ENCODE measurements at regions not wholly inside any gene's neighbourhood (a gene's known extent, or its start where the extent isn't known, plus 50 kb on each side); places are given as distances from the start of the nearest gene placed in this dataset.
"Not testable (repeated sequence)": the region's sequence is repeated elsewhere in the genome, so short reads cannot be mapped to it uniquely, and the experiment has no call there.

DNA sequence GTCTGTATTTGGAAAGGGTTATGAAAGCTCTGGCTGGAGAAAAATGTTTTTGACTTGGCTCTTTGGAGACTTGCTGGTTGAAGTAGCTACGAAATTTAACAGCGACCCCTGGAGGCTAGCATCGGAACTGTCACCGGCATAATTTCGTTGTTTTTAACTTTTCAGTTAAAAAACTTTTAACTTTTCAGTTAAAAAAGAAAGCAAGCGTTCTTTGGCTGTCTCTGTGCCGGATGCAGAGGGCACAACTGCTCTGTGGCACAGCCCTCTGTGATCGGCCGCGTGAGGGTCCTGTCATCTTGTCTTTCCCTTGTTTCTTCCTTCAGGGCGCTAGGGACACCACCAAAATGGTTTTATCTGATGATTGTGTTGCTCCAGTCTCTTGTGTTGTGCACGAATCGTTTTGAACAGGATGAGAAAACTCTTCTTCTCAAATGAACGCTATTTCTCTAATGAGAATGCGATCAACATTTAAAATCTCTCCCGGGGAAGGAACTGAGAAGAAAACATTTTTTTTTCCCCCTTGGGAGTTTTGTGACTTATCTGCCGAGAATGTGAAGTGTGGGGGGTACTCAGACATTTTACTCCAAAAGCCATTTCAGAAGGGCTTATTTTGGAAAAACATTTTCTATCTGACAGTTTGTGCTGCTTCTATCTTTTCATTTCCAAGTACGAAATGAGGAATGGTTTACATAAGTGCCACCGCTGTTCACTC, 57.1 kb downstream of the ADCYAP1 start:
- DNase-seq (ENCODE audit: low spot score) = peak; percentile 21

- no peak for DNase-seq (ENCODE audit: low spot score)
Observed at GRCh38 chr18:963276-963675, 58.6 kb downstream of the ADCYAP1 start.

- DNase-seq (ENCODE audit: low spot score) = no peak
Observed at GRCh38 chr18:965921-966758, 61.5 kb downstream of the ADCYAP1 start.

- no peak for DNase-seq (ENCODE audit: low spot score)
Observed at GRCh38 chr18:966759-967576, 62.3 kb downstream of the ADCYAP1 start.

GRCh38 chr18:968910-969309, 64.2 kb downstream of the ADCYAP1 start:
- DNase-seq (ENCODE audit: low spot score) = not testable (repeated sequence)

DNA sequence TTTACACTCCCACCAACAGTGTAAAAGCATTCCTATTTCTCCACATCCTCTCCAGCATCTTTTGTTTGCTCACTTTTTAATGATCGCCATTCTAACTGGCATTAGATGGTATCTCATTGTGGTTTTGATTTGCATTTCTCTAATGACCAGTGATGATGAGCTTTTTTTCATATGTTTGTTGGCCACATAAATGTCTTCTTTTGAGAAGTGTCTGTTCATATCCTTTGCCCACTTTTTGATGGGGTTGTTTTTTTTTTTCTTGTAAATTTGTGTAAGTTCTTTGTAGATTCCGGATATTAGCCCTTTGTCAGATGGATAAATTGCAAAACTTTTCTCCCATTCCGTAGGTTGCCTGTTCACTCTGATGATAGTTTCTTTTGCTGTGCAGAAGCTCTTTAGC, 64.6 kb downstream of the ADCYAP1 start:
- DNase-seq (ENCODE audit: low spot score) = not testable (repeated sequence)

- not testable (repeated sequence) for DNase-seq (ENCODE audit: low spot score)
Observed at GRCh38 chr18:974606-975005, 69.9 kb downstream of the ADCYAP1 start.

DNA sequence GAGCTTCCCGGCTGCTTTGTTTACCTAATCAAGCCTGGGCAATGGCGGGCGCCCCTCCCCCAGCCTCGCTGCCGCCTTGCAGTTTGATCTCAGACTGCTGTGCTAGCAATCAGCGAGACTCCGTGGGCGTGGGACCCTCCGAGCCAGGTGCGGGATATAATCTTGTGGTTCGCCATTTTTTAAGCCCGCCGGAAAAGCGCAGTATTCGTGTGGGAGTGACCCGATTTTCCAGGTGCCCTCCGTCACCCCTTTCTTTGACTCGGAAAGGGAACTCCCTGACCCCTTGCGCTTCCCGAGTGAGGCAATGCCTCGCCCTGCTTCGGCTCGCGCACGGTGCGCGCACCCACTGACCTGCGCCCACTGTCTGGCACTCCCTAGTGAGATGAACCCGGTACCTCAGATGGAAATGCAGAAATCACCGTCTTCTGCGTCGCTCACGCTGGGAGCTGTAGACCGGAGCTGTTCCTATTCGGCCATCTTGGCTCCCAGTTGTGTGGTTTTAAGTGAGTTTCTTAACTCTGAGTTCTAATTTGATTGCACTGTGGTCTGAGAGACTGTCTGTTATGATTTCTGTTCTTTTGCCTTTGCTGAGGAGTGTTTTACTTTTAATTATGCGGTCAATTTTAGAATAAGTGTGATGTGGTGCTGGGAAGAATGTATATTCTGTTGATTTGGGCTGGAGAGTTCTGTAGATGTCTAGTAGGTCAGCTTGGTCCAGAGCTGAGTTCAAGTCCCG, 71.9 kb downstream of the ADCYAP1 start:
- DNase-seq (ENCODE audit: low spot score) = not testable (repeated sequence)

GRCh38 chr18:977327-977726, 72.7 kb downstream of the ADCYAP1 start:
- DNase-seq (ENCODE audit: low spot score) = not testable (repeated sequence)

GRCh38 chr18:977732-978131, 73.1 kb downstream of the ADCYAP1 start:
- not testable (repeated sequence) for DNase-seq (ENCODE audit: low spot score)

GRCh38 chr18:980586-980985, 75.9 kb downstream of the ADCYAP1 start:
- DNase-seq (ENCODE audit: low spot score) = no peak

DNA sequence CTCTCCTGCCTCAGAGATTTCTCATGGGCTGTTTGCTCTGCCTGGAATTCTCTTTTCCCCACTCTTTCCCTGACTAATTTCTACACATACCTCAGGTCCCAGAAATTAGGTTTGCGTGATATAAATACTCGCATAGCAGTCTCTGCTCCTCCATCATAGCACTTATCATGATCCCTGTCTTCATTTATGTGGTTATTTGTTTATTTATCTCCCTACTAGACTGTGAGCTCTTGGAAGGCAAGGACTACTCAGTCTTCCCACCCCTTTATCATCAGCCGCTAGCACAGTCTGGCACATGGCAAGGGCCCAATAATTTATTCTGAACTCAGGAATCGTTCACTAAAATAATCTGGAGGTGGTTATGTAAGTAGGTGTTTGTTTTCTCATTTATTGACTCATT, 79.3 kb downstream of the ADCYAP1 start:
- peak; percentile 4 for DNase-seq (ENCODE audit: low spot score)

DNA sequence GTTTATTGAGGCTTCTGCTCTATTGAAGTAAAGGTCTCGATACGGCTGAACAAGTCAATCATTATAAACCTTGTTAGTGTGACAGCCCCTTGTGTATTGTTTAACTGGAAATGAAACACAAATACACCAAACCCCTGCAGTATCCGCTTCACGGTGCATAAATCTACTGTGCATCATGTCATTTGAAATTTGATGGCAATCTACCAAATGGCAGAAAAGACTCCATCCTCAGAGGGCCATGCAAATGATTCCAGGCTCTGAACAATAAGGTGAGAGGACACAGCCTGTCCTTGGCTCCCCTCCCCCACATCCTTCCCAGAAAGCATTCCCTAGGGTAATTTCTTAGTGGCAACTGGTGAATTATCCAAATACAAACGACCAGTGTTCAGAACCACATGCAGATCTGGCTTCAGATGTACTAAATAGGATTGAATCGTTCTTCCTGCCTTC, 80.6 kb downstream of the ADCYAP1 start:
- no peak for DNase-seq (ENCODE audit: low spot score)

DNA sequence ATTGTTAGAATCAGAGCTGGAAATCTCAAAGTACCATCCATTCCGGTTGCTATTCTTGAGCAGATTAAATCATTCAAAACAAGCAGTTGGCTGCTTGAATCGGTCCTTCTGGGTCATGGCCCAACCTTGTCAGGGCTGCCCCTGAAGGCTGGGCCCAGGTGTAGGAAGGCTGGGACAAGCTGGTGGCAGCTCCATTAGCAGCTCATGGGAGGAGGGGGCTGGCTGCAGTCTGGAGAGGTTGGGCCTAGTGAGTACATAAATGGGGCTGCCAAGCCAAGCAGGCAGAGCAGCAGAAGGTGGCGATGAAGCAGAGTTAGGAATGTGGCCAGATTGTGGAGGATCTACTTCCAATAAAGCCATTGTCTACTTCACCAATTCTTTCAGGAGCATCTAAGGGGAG, 81.4 kb downstream of the ADCYAP1 start:
- DNase-seq (ENCODE audit: low spot score) = peak; percentile 16

- no peak for DNase-seq (ENCODE audit: low spot score)
Observed at GRCh38 chr18:986552-986951, 81.9 kb downstream of the ADCYAP1 start.

DNA sequence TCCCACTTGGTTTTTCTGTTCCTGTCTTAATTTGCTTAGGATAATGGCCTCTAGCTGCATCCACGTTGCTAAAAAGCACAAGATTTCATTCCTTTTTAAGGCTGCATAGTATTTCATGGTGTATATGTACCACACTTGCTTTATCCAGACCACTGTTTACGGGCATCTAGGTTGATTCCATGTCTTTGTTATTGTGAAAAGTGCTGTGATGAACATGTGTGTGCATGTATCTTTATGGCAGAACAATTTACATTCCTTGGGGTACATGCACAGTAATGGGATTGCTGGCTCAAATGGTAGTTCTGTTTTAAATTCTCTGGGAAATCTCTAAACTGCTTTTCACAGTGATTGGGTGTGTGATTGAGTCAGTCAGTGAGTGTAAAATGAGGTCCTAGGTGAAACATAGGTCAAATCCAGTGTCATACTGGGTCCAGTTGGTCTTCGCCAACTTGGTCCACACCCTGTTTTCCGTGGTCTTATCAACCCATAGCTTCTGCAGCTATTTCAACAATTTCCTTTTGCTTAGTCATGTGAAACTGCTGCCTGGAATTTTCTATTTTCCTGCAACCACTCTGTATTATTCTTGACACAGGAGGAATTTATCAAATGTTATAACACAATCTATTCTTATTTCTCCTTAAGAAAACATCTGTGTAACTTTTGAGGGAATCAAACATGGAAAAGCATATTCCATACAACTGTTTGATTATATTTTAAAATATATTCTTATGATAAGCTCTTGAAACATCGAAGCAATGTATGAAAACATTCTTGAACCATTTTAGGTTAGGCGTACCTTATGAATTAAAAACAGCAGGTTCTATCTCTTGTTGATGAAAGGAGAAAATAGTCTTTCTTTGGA, 82.9 kb downstream of the ADCYAP1 start:
- DNase-seq (ENCODE audit: low spot score) = no peak

DNA sequence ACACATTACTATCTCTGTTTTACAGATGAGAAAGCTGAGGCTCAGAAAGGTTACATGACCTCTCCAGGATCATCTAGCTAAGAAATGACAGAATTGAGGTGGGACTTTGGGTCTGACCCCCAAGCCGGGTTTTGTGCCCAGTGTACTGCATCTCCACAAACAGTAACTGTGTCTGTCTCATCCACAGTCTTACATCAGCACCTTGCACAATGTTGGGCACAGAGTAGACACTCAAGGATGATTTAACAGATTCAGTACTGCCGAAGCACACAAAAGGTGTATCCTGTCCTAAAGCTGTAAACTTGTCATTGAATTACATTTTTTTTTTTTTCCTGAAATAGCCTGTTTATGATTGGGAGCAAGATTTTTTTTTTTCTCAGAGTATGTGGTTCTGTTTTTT, 84.8 kb downstream of the ADCYAP1 start:
- DNase-seq (ENCODE audit: low spot score) = no peak

- DNase-seq (ENCODE audit: low spot score) = no peak
Observed at GRCh38 chr18:990197-990596, 85.5 kb downstream of the ADCYAP1 start.

GRCh38 chr18:991441-991840, 86.8 kb downstream of the ADCYAP1 start:
- no peak for DNase-seq (ENCODE audit: low spot score)

DNA sequence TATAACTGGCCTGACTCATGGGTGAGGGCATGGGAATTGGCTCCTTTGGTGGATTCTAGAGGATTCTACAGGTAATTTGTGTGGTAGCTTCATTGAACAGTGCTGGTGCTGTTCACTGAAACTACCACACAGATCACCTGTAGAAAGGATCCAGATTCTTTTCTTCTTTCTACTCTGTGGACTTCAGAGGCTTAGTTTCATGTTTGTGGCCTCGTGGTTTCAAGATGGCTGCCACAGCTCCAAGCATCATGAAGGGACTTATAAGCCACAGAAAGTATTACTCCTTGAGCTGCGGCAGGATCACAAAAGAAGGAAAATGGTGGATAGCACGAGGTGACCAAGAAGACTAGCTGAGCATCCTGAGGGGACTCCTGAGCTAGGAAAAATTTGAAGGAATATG, 88.9 kb downstream of the ADCYAP1 start:
- DNase-seq (ENCODE audit: low spot score) = no peak

- no peak for DNase-seq (ENCODE audit: low spot score)
Observed at GRCh38 chr18:995629-996028, 91.0 kb downstream of the ADCYAP1 start.
